Stimulated activated effector memory CD8-positive, alpha-beta T cell treated with anti-CD3 and anti-CD28 coated beads, Interleukin-12 subunit alpha, Interleukin-12 subunit beta, amount 100 ng/mL, for 72 hours (primary cell): ENCODE measurements at regions not wholly inside any gene's neighbourhood (a gene's known extent, or its start where the extent isn't known, plus 50 kb on each side); places are given as distances from the start of the nearest gene placed in this dataset.
"Not testable (repeated sequence)": the region's sequence is repeated elsewhere in the genome, so short reads cannot be mapped to it uniquely, and the experiment has no call there.

Experiments
- ATAC-seq: fragments of 150-1000 bp; cut with Tn5 transposase; 2 replicates; pipeline ENCODE4 v1.10.0; 2021
- DNase-seq, 2 donors: peaks; one replicate each; pipeline ENCODE4 v3.0.0; 2021 to 2022; ENCODE audit warnings: low spot score in 2 of 2
- H3K27ac Mint-ChIP-seq: one replicate; pipeline ENCODE4 v1.8.0; 2022; ENCODE audit warnings: mild to moderate bottlenecking, mixed read lengths
- H3K36me3 Mint-ChIP-seq: one replicate; pipeline ENCODE4 v1.8.0; 2022; ENCODE audit warnings: mild to moderate bottlenecking, mixed read lengths
- H3K4me1 Mint-ChIP-seq: one replicate; pipeline ENCODE4 v1.8.0; 2022; ENCODE audit warnings: mixed read lengths
- H3K4me3 Mint-ChIP-seq: one replicate; pipeline ENCODE4 v1.8.0; 2022; ENCODE audit warnings: mild to moderate bottlenecking, mixed read lengths
- H3K9me3 Mint-ChIP-seq: one replicate; pipeline ENCODE4 v1.8.0; 2022; ENCODE audit warnings: mixed read lengths

GRCh38 chr4:131729205-131729604 lies 1419.9 kb upstream of the PCDH10 start:
- not testable (repeated sequence) for H3K9me3 Mint-ChIP-seq, H3K4me1 Mint-ChIP-seq, DNase-seq, H3K4me3 Mint-ChIP-seq, H3K27ac Mint-ChIP-seq, ATAC-seq, H3K36me3 Mint-ChIP-seq

GRCh38 chr4:131729716-131730398 lies 1419.2 kb upstream of the PCDH10 start:
- ATAC-seq, DNase-seq, H3K4me1 Mint-ChIP-seq, H3K36me3 Mint-ChIP-seq, H3K27ac Mint-ChIP-seq, H3K9me3 Mint-ChIP-seq, H3K4me3 Mint-ChIP-seq: not testable (repeated sequence)

- H3K9me3 Mint-ChIP-seq, H3K27ac Mint-ChIP-seq, ATAC-seq, H3K4me1 Mint-ChIP-seq, H3K36me3 Mint-ChIP-seq, H3K4me3 Mint-ChIP-seq, DNase-seq: not testable (repeated sequence)
Observed at GRCh38 chr4:131730574-131730973, 1418.5 kb upstream of the PCDH10 start.

GRCh38 chr4:131732034-131732630 lies 1417.0 kb upstream of the PCDH10 start:
- not testable (repeated sequence) for H3K4me1 Mint-ChIP-seq, H3K27ac Mint-ChIP-seq, H3K36me3 Mint-ChIP-seq, H3K9me3 Mint-ChIP-seq, H3K4me3 Mint-ChIP-seq, DNase-seq, ATAC-seq

GRCh38 chr4:131734321-131734720 lies 1414.8 kb upstream of the PCDH10 start:
- H3K4me1 Mint-ChIP-seq, H3K36me3 Mint-ChIP-seq, H3K4me3 Mint-ChIP-seq, DNase-seq, H3K9me3 Mint-ChIP-seq, H3K27ac Mint-ChIP-seq, ATAC-seq: not testable (repeated sequence)

GRCh38 chr4:131734851-131735385 lies 1414.2 kb upstream of the PCDH10 start:
- not testable (repeated sequence) for H3K4me1 Mint-ChIP-seq, H3K4me3 Mint-ChIP-seq, H3K36me3 Mint-ChIP-seq, H3K27ac Mint-ChIP-seq, ATAC-seq, DNase-seq, H3K9me3 Mint-ChIP-seq

- not testable (repeated sequence) for H3K36me3 Mint-ChIP-seq, H3K4me3 Mint-ChIP-seq, H3K27ac Mint-ChIP-seq, H3K9me3 Mint-ChIP-seq, ATAC-seq, H3K4me1 Mint-ChIP-seq, DNase-seq
Observed at GRCh38 chr4:131738991-131739390, 1410.1 kb upstream of the PCDH10 start.

GRCh38 chr4:131741836-131742235 lies 1407.3 kb upstream of the PCDH10 start:
- not testable (repeated sequence) for H3K4me1 Mint-ChIP-seq, H3K36me3 Mint-ChIP-seq, DNase-seq, H3K9me3 Mint-ChIP-seq, H3K27ac Mint-ChIP-seq, H3K4me3 Mint-ChIP-seq, ATAC-seq

GRCh38 chr4:131742536-131743205 lies 1406.4 kb upstream of the PCDH10 start:
- not testable (repeated sequence) for H3K9me3 Mint-ChIP-seq, H3K4me1 Mint-ChIP-seq, H3K4me3 Mint-ChIP-seq, H3K36me3 Mint-ChIP-seq, H3K27ac Mint-ChIP-seq, ATAC-seq, DNase-seq

- ATAC-seq, H3K4me3 Mint-ChIP-seq, H3K36me3 Mint-ChIP-seq, H3K4me1 Mint-ChIP-seq, DNase-seq, H3K27ac Mint-ChIP-seq, H3K9me3 Mint-ChIP-seq: not testable (repeated sequence)
Observed at GRCh38 chr4:131743348-131743747, 1405.7 kb upstream of the PCDH10 start.

- H3K4me3 Mint-ChIP-seq, H3K9me3 Mint-ChIP-seq, ATAC-seq: not testable (repeated sequence)
Observed at GRCh38 chr4:131747203-131747602, 1401.9 kb upstream of the PCDH10 start.

GRCh38 chr4:131749224-131749623 lies 1399.9 kb upstream of the PCDH10 start:
- H3K9me3 Mint-ChIP-seq, H3K4me1 Mint-ChIP-seq, ATAC-seq, H3K36me3 Mint-ChIP-seq, DNase-seq, H3K4me3 Mint-ChIP-seq, H3K27ac Mint-ChIP-seq: not testable (repeated sequence)

More at GRCh38 chr4:131747203-131747602, 1401.9 kb upstream of the PCDH10 start:
- not testable (repeated sequence) for H3K4me1 Mint-ChIP-seq, H3K27ac Mint-ChIP-seq, DNase-seq, H3K36me3 Mint-ChIP-seq

GRCh38 chr4:131750006-131750405 lies 1399.1 kb upstream of the PCDH10 start:
- not testable (repeated sequence) for H3K4me1 Mint-ChIP-seq, H3K27ac Mint-ChIP-seq, H3K9me3 Mint-ChIP-seq, H3K4me3 Mint-ChIP-seq, H3K36me3 Mint-ChIP-seq, ATAC-seq
- DNase-seq, result peak in 1 of 2 donors; percentile 48

- DNase-seq, result peak; percentile 9 to 60
- H3K4me1 Mint-ChIP-seq, H3K4me3 Mint-ChIP-seq, H3K27ac Mint-ChIP-seq, ATAC-seq, H3K9me3 Mint-ChIP-seq, H3K36me3 Mint-ChIP-seq: not testable (repeated sequence)
Observed at GRCh38 chr4:131750469-131750868, 1398.6 kb upstream of the PCDH10 start.

- not testable (repeated sequence) for H3K4me3 Mint-ChIP-seq, H3K36me3 Mint-ChIP-seq, H3K27ac Mint-ChIP-seq, H3K4me1 Mint-ChIP-seq, H3K9me3 Mint-ChIP-seq, ATAC-seq, DNase-seq
Observed at GRCh38 chr4:131762234-131762633, 1386.9 kb upstream of the PCDH10 start.

- ATAC-seq (no peak), DNase-seq (no peak)
- Mint-ChIP-seq H3K27ac (no peak overlapping the region), H3K9me3 (no peaks in the 10 kb centered on the region), H3K4me1 (no peaks in the 10 kb centered on the region), H3K4me3 (no peak overlapping the region), H3K36me3 (no peaks in the 10 kb centered on the region)
Observed at GRCh38 chr4:131764730-131765129, 1384.4 kb upstream of the PCDH10 start.
